Liver (tissue), 8 donors: ENCODE measurements at regions not wholly inside any gene's neighbourhood (a gene's known extent, or its start where the extent isn't known, plus 50 kb on each side); places are given as distances from the start of the nearest gene placed in this dataset.

ENCODE experiments used
- DNase-seq: peaks from one replicate; pipeline ENCODE4 v3.0.0-alpha.2; 2017; ENCODE audit warnings: low spot score
- H3K27ac ChIP-seq, 2 donors: one replicate each; pipeline ENCODE4 v1.7.0; 2013; ENCODE audit warnings: inconsistent platforms in 2 of 2, low read length in 2 of 2, control low read depth in 1 of 2, low read depth in 1 of 2, mild to moderate bottlenecking in 1 of 2
- H3K27me3 ChIP-seq, 4 donors: one replicate each; pipeline versions ENCODE4 v1.6.1 to v1.7.0; 2013; ENCODE audit warnings: low read length in 3 of 4, inconsistent platforms in 1 of 4, mild to moderate bottlenecking in 1 of 4, moderate library complexity in 1 of 4; ENCODE audit not compliant: control insufficient read depth in 4 of 4, insufficient read depth in 4 of 4
- H3K36me3 ChIP-seq, 4 donors: one replicate each; pipeline versions ENCODE4 v1.6.1 to v1.7.0; 2013; ENCODE audit warnings: low read length in 3 of 4, mild to moderate bottlenecking in 3 of 4, low read depth in 1 of 4, moderate library complexity in 1 of 4; ENCODE audit not compliant: control insufficient read depth in 4 of 4, insufficient read depth in 3 of 4
- H3K4me1 ChIP-seq, 4 donors: one replicate each; pipeline versions ENCODE4 v1.6.1 to v1.7.0; 2013; ENCODE audit warnings: low read length in 3 of 4, mild to moderate bottlenecking in 3 of 4, moderate library complexity in 1 of 4; ENCODE audit not compliant: control insufficient read depth in 4 of 4, insufficient read depth in 4 of 4
- H3K4me3 ChIP-seq, 3 donors: one replicate each; pipeline versions ENCODE4 v1.6.1 to v1.7.0; 2013; ENCODE audit warnings: low read length in 3 of 3, control low read depth in 1 of 3, low read depth in 1 of 3, mild to moderate bottlenecking in 1 of 3
- H3K9ac ChIP-seq, 2 donors: one replicate each; pipeline ENCODE4 v1.7.0; 2013; ENCODE audit warnings: low read length in 2 of 2, mild to moderate bottlenecking in 2 of 2, moderate library complexity in 2 of 2, control low read depth in 1 of 2, low read depth in 1 of 2
- H3K9me3 ChIP-seq, 4 donors: one replicate each; pipeline versions ENCODE4 v1.6.1 to v1.7.0; 2013; ENCODE audit warnings: low read length in 3 of 4; ENCODE audit not compliant: control insufficient read depth in 4 of 4
- ATF3 ChIP-seq: IDR thresholded peaks from 2 replicates; pipeline ENCODE4 v1.6.1; 2016; ENCODE audit warnings: antibody characterized with exemption
- CTCF ChIP-seq: fragments of 150-350 bp; IDR thresholded peaks from 2 replicates; pipeline ENCODE4 v1.5.1; 2017; ENCODE audit warnings: improper control_type of control experiment, low read depth, low read length; ENCODE audit not compliant: missing input control
- EGR1 ChIP-seq, 2 donors: IDR thresholded peaks; 2 replicates each; pipeline ENCODE4 v1.6.1; 2016 to 2018; ENCODE audit warnings: antibody characterized with exemption in 2 of 2, low read depth in 2 of 2
- FOXA1 ChIP-seq: IDR thresholded peaks from 2 replicates; pipeline ENCODE4 v1.6.1; 2016; ENCODE audit warnings: antibody characterized with exemption
- FOXA2 ChIP-seq: IDR thresholded peaks from 2 replicates; pipeline ENCODE4 v1.6.1; 2016; ENCODE audit warnings: antibody characterized with exemption
- GABPA ChIP-seq, 2 donors: IDR thresholded peaks in 1 of 2; conservative IDR thresholded peaks in 1 of 2; 2 replicates each; pipeline ENCODE4 v1.6.1; 2016; ENCODE audit warnings: antibody characterized with exemption in 2 of 2, mild to moderate bottlenecking in 1 of 2, moderate library complexity in 1 of 2
- HNF4A ChIP-seq, 2 donors: conservative IDR thresholded peaks; 2 replicates each; pipeline ENCODE4 v1.6.1; 2016; ENCODE audit warnings: antibody characterized with exemption in 2 of 2, mild to moderate bottlenecking in 2 of 2
- HNF4G ChIP-seq: IDR thresholded peaks from 2 replicates; pipeline ENCODE4 v1.6.1; 2016; ENCODE audit warnings: antibody characterized with exemption
- JUND ChIP-seq, 2 donors: IDR thresholded peaks; 2 replicates each; pipeline ENCODE4 v1.6.1; 2016; ENCODE audit warnings: antibody characterized with exemption in 2 of 2
- NR2F2 ChIP-seq: IDR thresholded peaks from 2 replicates; pipeline ENCODE4 v1.6.1; 2016; ENCODE audit warnings: antibody characterized with exemption
- RAD21 ChIP-seq, 2 donors: IDR thresholded peaks; 2 replicates each; pipeline ENCODE4 v1.6.1; 2016; ENCODE audit warnings: antibody characterized with exemption in 2 of 2, mild to moderate bottlenecking in 2 of 2
- REST ChIP-seq: IDR thresholded peaks from 2 replicates; pipeline ENCODE4 v1.6.1; 2016; ENCODE audit warnings: antibody characterized with exemption, mild to moderate bottlenecking
- RXRA ChIP-seq, 2 donors: IDR thresholded peaks; 2 replicates each; pipeline ENCODE4 v1.6.1; 2017 to 2018; ENCODE audit warnings: antibody characterized with exemption in 2 of 2, mild to moderate bottlenecking in 1 of 2
- SP1 ChIP-seq: IDR thresholded peaks from 2 replicates; pipeline ENCODE4 v1.6.1; 2018; ENCODE audit warnings: antibody characterized with exemption, mild to moderate bottlenecking
- TAF1 ChIP-seq: conservative IDR thresholded peaks from 2 replicates; pipeline ENCODE4 v1.6.1; 2016; ENCODE audit warnings: antibody characterized with exemption, mild to moderate bottlenecking
- YY1 ChIP-seq: IDR thresholded peaks from 2 replicates; pipeline ENCODE4 v1.6.1; 2016; ENCODE audit warnings: antibody characterized with exemption, mild to moderate bottlenecking
- ZBTB33 ChIP-seq: IDR thresholded peaks from 2 replicates; pipeline ENCODE4 v1.6.1; 2016; ENCODE audit warnings: antibody characterized with exemption
- WGBS: extraction: QIAGEN DNeasy Blood & Tissue Kit; methylation state at CpG from one replicate; pipeline ENCODE4 v1.1.7; 2013; 5-methylcytosine and 5-hydroxymethylcytosine counted together
- TF ChIP-seq, protein P1 (sequence below): IDR thresholded peaks from 2 replicates; pipeline ENCODE4 v1.6.1; 2016; ENCODE audit warnings: antibody characterized with exemption
- donor health status: healthy.
- donor health status: healthy.
- donor health status: healthy.
- donor health status: healthy.
- donor health status: healthy.

- no peak overlapping the region for H3K9ac ChIP-seq
- DNase-seq = no peak
- H3K27me3 ChIP-seq = no peaks in the 10 kb centered on the region
- no peaks in the 10 kb centered on the region for H3K4me1 ChIP-seq
- 80% methylated on average over 7 of the region's 7 CpGs for WGBS
- TF ChIP-seq ATF3 (no peak), SP1 (no peak), HNF4A (conservative IDR thresholded peaks at IDR 0.05) (no peak), ZBTB33 (no peak), GABPA (IDR thresholded peaks at IDR 0.05 in 1 of 2, conservative IDR thresholded peaks at IDR 0.05 in 1 of 2) (no peak), NR2F2 (no peak), RAD21 (IDR thresholded peaks at IDR 0.05) (no peak), CTCF (no peak), JUND (IDR thresholded peaks at IDR 0.05) (no peak), EGR1 (IDR thresholded peaks at IDR 0.05; ENCODE audit: low read depth in 2 of 2) (no peak), FOXA2 (no peak), RXRA (IDR thresholded peaks at IDR 0.05) (no peak), HNF4G (no peak), TAF1 (no peak), FOXA1 (no peak), REST (no peak), YY1 (no peak)
- TF ChIP-seq, protein P1, sequence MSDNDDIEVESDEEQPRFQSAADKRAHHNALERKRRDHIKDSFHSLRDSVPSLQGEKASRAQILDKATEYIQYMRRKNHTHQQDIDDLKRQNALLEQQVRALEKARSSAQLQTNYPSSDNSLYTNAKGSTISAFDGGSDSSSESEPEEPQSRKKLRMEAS = no peak
- no peak overlapping the region for H3K27ac ChIP-seq
- no peaks in the 10 kb centered on the region for H3K9me3 ChIP-seq
- H3K4me3 ChIP-seq = no peak overlapping the region
- no peaks in the 10 kb centered on the region for H3K36me3 ChIP-seq
Measured at GRCh38 chr6:62803094-62803493, 408.2 kb upstream of the FKBP1C start.

DNA sequence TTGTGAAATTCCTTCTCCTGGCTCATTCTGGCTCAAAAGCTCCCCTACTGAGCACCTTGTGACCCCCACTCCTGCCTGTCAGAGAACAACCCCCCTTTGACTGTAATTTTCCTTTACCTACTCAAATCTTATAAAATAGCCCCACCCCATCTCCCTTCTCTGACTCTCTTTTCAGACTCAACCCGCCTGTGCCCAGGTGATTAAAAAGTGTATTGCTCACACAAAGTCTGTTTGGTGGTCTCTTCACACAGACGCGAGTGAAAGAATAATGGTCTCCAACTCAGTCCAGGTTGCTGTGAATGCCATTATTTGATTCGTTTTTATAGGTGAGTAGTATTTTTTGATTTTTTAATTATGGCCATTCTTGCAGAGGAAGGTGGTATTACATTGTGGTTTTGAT, 414.1 kb upstream of the FKBP1C start:
- DNase-seq = no peak
- Histone ChIP-seq H3K4me1 (no peaks in the 10 kb centered on the region), H3K27me3 (no peaks in the 10 kb centered on the region), H3K4me3 (no peak overlapping the region), H3K9ac (no peak overlapping the region), H3K36me3 (no peaks in the 10 kb centered on the region), H3K27ac (no peak overlapping the region), H3K9me3 (no peaks in the 10 kb centered on the region)
- 63% methylated on average over 4 of the region's 4 CpGs for WGBS
- no peak for TF ChIP-seq TAF1
